ENCODE measurements at regions not wholly inside any gene's neighbourhood (a gene's known extent, or its start where the extent isn't known, plus 50 kb on each side); places are given as distances from the start of the nearest gene placed in this dataset.

- Histone ChIP-seq H3K4me1 (ENCODE audit: control insufficient read depth, insufficient read depth, low read length) (no peaks in the 10 kb centered on the region), H3K27me3 (ENCODE audit: control insufficient read depth, insufficient read depth, low read length) (no peaks in the 10 kb centered on the region), H3K4me3 (ENCODE audit: low read length) (no peak overlapping the region), H3K36me3 (ENCODE audit: control insufficient read depth, insufficient read depth, low read length) (no peaks in the 10 kb centered on the region), H3K9me3 (ENCODE audit: control insufficient read depth, insufficient read depth, low read length) (no peaks in the 10 kb centered on the region), H3K27ac (ENCODE audit: low read length) (no peak overlapping the region)
- DNase-seq (ENCODE audit: low read depth, low spot score): no peak
- WGBS (ENCODE audit: insufficient coverage, insufficient read length): no CpG with 5 or more reads among the region's 1 CpG
These were observed 150.8 kb downstream of the SOX9 start for GRCh38 chr17:72271603-72272002.

- no CpG with 5 or more reads among the region's 10 CpGs for WGBS (ENCODE audit: insufficient coverage, insufficient read length)
- no peaks in the 10 kb centered on the region for H3K9me3 ChIP-seq (ENCODE audit: control insufficient read depth, insufficient read depth, low read length)
- H3K36me3 ChIP-seq (ENCODE audit: control insufficient read depth, insufficient read depth, low read length): no peaks in the 10 kb centered on the region
- no peak for DNase-seq (ENCODE audit: low read depth, low spot score)
- H3K27ac ChIP-seq (ENCODE audit: low read length): no peak overlapping the region
- H3K27me3 ChIP-seq (ENCODE audit: control insufficient read depth, insufficient read depth, low read length): no peaks in the 10 kb centered on the region
- no peak overlapping the region for H3K4me3 ChIP-seq (ENCODE audit: low read length)
- H3K4me1 ChIP-seq (ENCODE audit: control insufficient read depth, insufficient read depth, low read length): no peaks in the 10 kb centered on the region
These were observed 152.7 kb downstream of the SOX9 start for GRCh38 chr17:72273289-72274056.

DNA sequence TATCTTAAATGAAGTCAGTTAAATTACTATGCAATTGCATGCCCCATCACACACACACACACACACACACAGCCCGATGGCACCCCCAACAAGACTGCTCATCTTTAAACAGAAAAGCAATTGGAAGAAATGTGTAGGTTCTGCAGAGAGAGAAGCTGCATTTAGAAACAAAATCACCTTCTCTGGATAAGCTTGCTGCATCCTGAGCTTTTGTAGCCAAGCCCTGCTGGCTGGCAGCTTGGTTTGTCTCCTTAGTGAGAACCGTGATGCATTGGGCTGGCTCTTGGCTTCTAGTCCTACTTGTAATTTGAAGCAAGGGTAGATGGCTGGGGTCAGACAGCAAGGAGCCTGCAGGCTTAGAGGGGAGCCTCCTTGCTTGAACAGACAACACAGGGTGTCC, 153.8 kb downstream of the SOX9 start:
- Histone ChIP-seq H3K36me3 (ENCODE audit: control insufficient read depth, insufficient read depth, low read length) (no peaks in the 10 kb centered on the region), H3K27me3 (ENCODE audit: control insufficient read depth, insufficient read depth, low read length) (no peaks in the 10 kb centered on the region), H3K27ac (ENCODE audit: low read length) (no peak overlapping the region), H3K4me3 (ENCODE audit: low read length) (no peak overlapping the region), H3K9me3 (ENCODE audit: control insufficient read depth, insufficient read depth, low read length) (no peaks in the 10 kb centered on the region), H3K4me1 (ENCODE audit: control insufficient read depth, insufficient read depth, low read length) (no peaks in the 10 kb centered on the region)
- WGBS (ENCODE audit: insufficient coverage, insufficient read length): no CpG with 5 or more reads among the region's 2 CpGs
- DNase-seq (ENCODE audit: low read depth, low spot score): no peak

GRCh38 chr17:72280881-72281280, 160.1 kb downstream of the SOX9 start:
- WGBS (ENCODE audit: insufficient coverage, insufficient read length): no CpG with 5 or more reads among the region's 3 CpGs
- H3K4me3 ChIP-seq (ENCODE audit: low read length): no peak overlapping the region

DNA sequence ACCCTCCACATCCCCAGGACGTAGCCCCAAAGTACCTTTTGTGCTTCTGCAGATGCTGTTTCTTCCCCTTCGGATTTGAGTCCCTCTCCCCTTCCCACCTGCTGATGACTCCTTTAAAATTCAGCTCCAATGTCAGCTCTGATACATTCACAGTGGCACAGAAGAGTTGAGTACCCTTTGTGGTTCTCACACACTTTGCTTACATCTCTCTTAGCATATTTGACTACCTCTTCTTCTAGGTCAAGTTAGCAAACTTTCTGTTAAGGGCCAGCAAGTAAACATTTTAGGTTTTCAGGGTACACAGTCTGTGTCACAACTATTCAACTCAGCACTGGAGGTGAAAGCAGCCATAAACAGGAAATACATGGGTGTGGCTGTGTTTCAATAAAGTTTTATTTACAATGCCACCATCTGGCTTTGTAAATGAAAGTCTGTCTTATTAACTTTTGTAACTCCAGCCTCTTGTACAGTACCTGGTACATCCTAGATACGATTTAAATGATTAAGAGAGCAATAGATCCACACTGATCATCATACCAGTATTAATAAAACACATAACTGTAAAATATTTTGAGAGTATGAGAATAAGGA, 161.7 kb downstream of the SOX9 start:
- H3K9me3 ChIP-seq (ENCODE audit: control insufficient read depth, insufficient read depth, low read length): no peaks in the 10 kb centered on the region
- no CpG with 5 or more reads among the region's 3 CpGs for WGBS (ENCODE audit: insufficient coverage, insufficient read length)
- H3K4me3 ChIP-seq (ENCODE audit: low read length): no peak overlapping the region
- H3K36me3 ChIP-seq (ENCODE audit: control insufficient read depth, insufficient read depth, low read length): no peaks in the 10 kb centered on the region
- no peak for DNase-seq (ENCODE audit: low read depth, low spot score)
- H3K4me1 ChIP-seq (ENCODE audit: control insufficient read depth, insufficient read depth, low read length): no peaks in the 10 kb centered on the region
- no peaks in the 10 kb centered on the region for H3K27me3 ChIP-seq (ENCODE audit: control insufficient read depth, insufficient read depth, low read length)
- no peak overlapping the region for H3K27ac ChIP-seq (ENCODE audit: low read length)

More at GRCh38 chr17:72280881-72281280, 160.1 kb downstream of the SOX9 start:
- no peak for DNase-seq (ENCODE audit: low read depth, low spot score)
- H3K27ac ChIP-seq (ENCODE audit: low read length): no peak overlapping the region
- no peaks in the 10 kb centered on the region for H3K4me1 ChIP-seq (ENCODE audit: control insufficient read depth, insufficient read depth, low read length)
- H3K27me3 ChIP-seq (ENCODE audit: control insufficient read depth, insufficient read depth, low read length): no peaks in the 10 kb centered on the region
- no peaks in the 10 kb centered on the region for H3K36me3 ChIP-seq (ENCODE audit: control insufficient read depth, insufficient read depth, low read length)
- no peaks in the 10 kb centered on the region for H3K9me3 ChIP-seq (ENCODE audit: control insufficient read depth, insufficient read depth, low read length)

GRCh38 chr17:72284806-72285205, 164.0 kb downstream of the SOX9 start:
- Histone ChIP-seq H3K27ac (ENCODE audit: low read length) (no peak overlapping the region), H3K4me1 (ENCODE audit: control insufficient read depth, insufficient read depth, low read length) (no peaks in the 10 kb centered on the region), H3K27me3 (ENCODE audit: control insufficient read depth, insufficient read depth, low read length) (no peaks in the 10 kb centered on the region), H3K36me3 (ENCODE audit: control insufficient read depth, insufficient read depth, low read length) (no peaks in the 10 kb centered on the region), H3K9me3 (ENCODE audit: control insufficient read depth, insufficient read depth, low read length) (no peaks in the 10 kb centered on the region), H3K4me3 (ENCODE audit: low read length) (no peak overlapping the region)
- no CpG with 5 or more reads among the region's 4 CpGs for WGBS (ENCODE audit: insufficient coverage, insufficient read length)
- DNase-seq (ENCODE audit: low read depth, low spot score): no peak

GRCh38 chr17:72287586-72287985, 166.8 kb downstream of the SOX9 start:
- no CpG with 5 or more reads among the region's 4 CpGs for WGBS (ENCODE audit: insufficient coverage, insufficient read length)
- H3K9me3 ChIP-seq (ENCODE audit: control insufficient read depth, insufficient read depth, low read length): no peaks in the 10 kb centered on the region
- no peak for DNase-seq (ENCODE audit: low read depth, low spot score)

GRCh38 chr17:72294487-72294893, 173.7 kb downstream of the SOX9 start:
- Histone ChIP-seq H3K4me3 (ENCODE audit: low read length) (no peak overlapping the region), H3K4me1 (ENCODE audit: control insufficient read depth, insufficient read depth, low read length) (no peaks in the 10 kb centered on the region; the same call in 1 of the 2 replicates), H3K27ac (ENCODE audit: low read length) (no peak overlapping the region), H3K27me3 (ENCODE audit: control insufficient read depth, insufficient read depth, low read length) (no peaks in the 10 kb centered on the region), H3K9me3 (ENCODE audit: control insufficient read depth, insufficient read depth, low read length) (no peaks in the 10 kb centered on the region), H3K36me3 (ENCODE audit: control insufficient read depth, insufficient read depth, low read length) (no peaks in the 10 kb centered on the region)
- no CpG with 5 or more reads among the region's 3 CpGs for WGBS (ENCODE audit: insufficient coverage, insufficient read length)
- no peak for DNase-seq (ENCODE audit: low read depth, low spot score)

More at GRCh38 chr17:72287586-72287985, 166.8 kb downstream of the SOX9 start:
- Histone ChIP-seq H3K27ac (ENCODE audit: low read length) (no peak overlapping the region), H3K27me3 (ENCODE audit: control insufficient read depth, insufficient read depth, low read length) (no peaks in the 10 kb centered on the region), H3K4me1 (ENCODE audit: control insufficient read depth, insufficient read depth, low read length) (no peaks in the 10 kb centered on the region; the same call in 1 of the 2 replicates), H3K36me3 (ENCODE audit: control insufficient read depth, insufficient read depth, low read length) (no peaks in the 10 kb centered on the region), H3K4me3 (ENCODE audit: low read length) (no peak overlapping the region)

GRCh38 chr17:72295916-72296315, 175.1 kb downstream of the SOX9 start:
- DNase-seq (ENCODE audit: low read depth, low spot score): no peak
- no CpG with 5 or more reads among the region's 4 CpGs for WGBS (ENCODE audit: insufficient coverage, insufficient read length)
- no peaks in the 10 kb centered on the region for H3K9me3 ChIP-seq (ENCODE audit: control insufficient read depth, insufficient read depth, low read length)
- no peaks in the 10 kb centered on the region for H3K27me3 ChIP-seq (ENCODE audit: control insufficient read depth, insufficient read depth, low read length)
- H3K4me3 ChIP-seq (ENCODE audit: low read length): no peak overlapping the region
- no peaks in the 10 kb centered on the region for H3K4me1 ChIP-seq (ENCODE audit: control insufficient read depth, insufficient read depth, low read length)
- no peak overlapping the region for H3K27ac ChIP-seq (ENCODE audit: low read length)
- no peaks in the 10 kb centered on the region for H3K36me3 ChIP-seq (ENCODE audit: control insufficient read depth, insufficient read depth, low read length)

GRCh38 chr17:72296456-72296855, 175.6 kb downstream of the SOX9 start:
- DNase-seq (ENCODE audit: low read depth, low spot score): no peak
- Histone ChIP-seq H3K9me3 (ENCODE audit: control insufficient read depth, insufficient read depth, low read length) (no peaks in the 10 kb centered on the region), H3K27ac (ENCODE audit: low read length) (no peak overlapping the region), H3K4me3 (ENCODE audit: low read length) (no peak overlapping the region), H3K27me3 (ENCODE audit: control insufficient read depth, insufficient read depth, low read length) (no peaks in the 10 kb centered on the region), H3K36me3 (ENCODE audit: control insufficient read depth, insufficient read depth, low read length) (no peaks in the 10 kb centered on the region), H3K4me1 (ENCODE audit: control insufficient read depth, insufficient read depth, low read length) (no peaks in the 10 kb centered on the region)
- WGBS (ENCODE audit: insufficient coverage, insufficient read length): no CpG with 5 or more reads among the region's 1 CpG

All from iPS DF 6.9 (cell line).